Neural cell (in vitro differentiated cells): ENCODE measurements at regions not wholly inside any gene's neighbourhood (a gene's known extent, or its start where the extent isn't known, plus 50 kb on each side); places are given as distances from the start of the nearest gene placed in this dataset.

Experiments
- CTCF ChIP-seq: fragments of 450-650 bp; IDR thresholded peaks from 2 replicates; pipeline ENCODE4 v1.5.1; 2014; ENCODE audit warnings: antibody characterized with exemption, mild to moderate bottlenecking, moderate library complexity; ENCODE audit not compliant: poor library complexity, severe bottlenecking
- EP300 ChIP-seq: fragments of 450-650 bp; conservative IDR thresholded peaks from 2 replicates; pipeline ENCODE4 v1.6.1; 2014; ENCODE audit warnings: antibody characterized with exemption, mild to moderate bottlenecking, moderate library complexity; ENCODE audit not compliant: poor library complexity, severe bottlenecking

- TF ChIP-seq CTCF (no peak), EP300 (no peak)
Measured at GRCh38 chr4:8706216-8707044, 113.9 kb downstream of the CPZ start.
